ENCODE measurements at regions not wholly inside any gene's neighbourhood (a gene's known extent, or its start where the extent isn't known, plus 50 kb on each side); places are given as distances from the start of the nearest gene placed in this dataset.
A peak's percentile ranks its signal among the peaks of the same experiment; 100 is the strongest.
"Not testable (repeated sequence)": the region's sequence is repeated elsewhere in the genome, so short reads cannot be mapped to it uniquely, and the experiment has no call there.

DNA sequence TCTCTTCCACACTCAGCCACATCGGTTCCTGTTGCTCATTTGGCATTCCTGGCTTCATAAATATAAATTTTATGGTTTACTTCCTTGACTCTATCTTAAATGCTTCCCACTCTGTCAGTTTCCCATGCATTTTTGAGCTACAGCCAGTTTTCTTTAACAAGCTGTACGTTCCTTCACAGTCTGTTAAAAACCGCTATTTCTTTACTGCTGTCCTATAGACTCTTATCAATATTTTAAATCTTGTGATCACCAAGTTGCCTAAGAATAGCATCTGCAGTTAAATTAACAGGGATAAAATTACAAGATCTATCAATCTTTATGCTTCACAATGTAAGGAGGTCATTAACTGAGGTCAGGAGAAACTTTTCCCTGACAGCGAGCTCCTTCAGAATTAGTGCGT lies 103.1 kb upstream of the RHOBTB1 start:
- DNase-seq: peak; percentile 59

DNA sequence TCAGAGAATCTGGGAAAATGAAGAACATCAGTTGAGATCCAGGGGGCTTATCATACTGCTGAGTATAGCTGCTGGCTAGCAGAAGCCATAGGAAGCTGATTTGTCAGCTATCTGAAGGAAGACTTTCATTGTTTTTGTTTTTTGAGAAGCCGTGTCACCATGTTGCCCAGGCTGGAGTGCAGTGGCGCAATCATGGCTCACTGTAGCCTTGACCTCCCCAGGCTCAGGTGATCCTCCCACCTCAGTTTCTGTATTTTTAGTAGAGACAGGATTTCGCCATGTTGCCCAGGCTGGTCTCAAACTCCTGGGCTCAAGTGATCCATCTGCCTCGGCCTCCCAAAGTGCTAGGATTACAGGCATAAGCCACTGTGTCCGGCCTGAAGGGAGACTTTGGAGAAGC lies 101.5 kb upstream of the RHOBTB1 start:
- not testable (repeated sequence) for DNase-seq

DNA sequence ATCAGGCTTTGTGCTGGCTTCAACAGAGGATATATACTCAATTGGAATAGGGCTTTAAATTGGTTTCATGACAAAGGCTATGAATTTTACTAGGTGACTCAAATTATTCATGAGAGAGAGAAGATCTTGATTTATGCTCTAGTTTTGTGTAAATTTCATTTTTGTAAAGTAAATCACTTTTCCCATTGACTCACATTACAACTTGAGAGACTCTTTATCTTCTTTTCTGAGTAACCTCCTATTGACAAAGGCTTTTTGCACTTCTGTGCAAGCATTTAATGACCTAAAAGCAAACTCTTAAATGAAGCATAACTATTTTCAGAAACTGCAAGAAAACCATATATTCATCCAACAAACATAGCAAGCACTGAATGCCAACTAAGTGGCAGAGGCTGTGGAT lies 98.5 kb upstream of the RHOBTB1 start:
- DNase-seq: no peak

DNA sequence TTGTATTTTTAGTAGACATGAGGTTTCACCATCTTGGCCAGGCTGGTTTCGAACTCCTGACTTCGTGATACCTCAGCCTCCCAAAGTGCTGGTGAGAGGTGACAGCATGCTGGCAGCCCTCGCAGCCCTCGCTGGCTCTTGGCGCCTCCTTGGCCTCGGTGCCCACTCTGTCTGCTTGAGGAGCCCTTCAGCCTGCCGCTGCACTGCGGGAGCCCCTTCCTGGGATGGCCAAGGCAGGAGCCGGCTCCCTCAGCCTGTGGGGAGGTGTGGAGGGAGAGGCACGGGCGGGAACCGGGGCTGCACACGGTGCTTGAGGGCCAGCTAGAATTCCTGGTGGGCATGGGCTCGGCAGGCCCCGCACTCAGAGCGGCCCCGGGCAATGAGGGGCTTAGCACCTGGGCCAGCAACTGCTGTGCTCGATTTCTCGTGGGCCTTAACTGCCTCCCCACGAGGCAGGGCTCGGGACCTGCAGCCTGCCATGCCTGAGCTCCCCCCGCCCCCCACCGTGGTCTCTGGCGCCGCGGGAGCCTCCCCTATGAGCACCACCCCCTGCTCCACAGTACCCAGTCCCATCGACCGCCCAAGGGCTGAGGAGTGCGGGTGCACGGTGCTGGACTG lies 96.5 kb upstream of the RHOBTB1 start:
- no peak for DNase-seq

DNA sequence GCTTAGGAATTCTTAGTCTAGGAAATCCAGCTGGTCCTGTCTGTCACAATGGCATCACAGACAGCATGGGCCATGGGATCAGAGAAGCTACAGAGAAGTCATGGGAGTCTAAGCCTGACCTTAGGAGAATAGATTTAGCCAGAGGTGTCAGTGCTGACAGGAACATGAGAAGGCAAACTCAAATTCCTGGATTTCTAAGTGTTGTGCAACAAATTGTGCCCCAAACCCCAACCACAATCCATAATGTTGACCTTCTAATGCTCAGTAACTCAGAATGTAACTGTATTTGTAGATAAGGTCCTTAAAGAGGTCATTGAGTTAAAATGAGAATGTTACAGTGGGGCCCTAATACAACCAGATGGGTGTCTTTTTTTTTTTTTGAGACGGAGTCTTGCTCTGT lies 95.9 kb upstream of the RHOBTB1 start:
- no peak for DNase-seq

DNA sequence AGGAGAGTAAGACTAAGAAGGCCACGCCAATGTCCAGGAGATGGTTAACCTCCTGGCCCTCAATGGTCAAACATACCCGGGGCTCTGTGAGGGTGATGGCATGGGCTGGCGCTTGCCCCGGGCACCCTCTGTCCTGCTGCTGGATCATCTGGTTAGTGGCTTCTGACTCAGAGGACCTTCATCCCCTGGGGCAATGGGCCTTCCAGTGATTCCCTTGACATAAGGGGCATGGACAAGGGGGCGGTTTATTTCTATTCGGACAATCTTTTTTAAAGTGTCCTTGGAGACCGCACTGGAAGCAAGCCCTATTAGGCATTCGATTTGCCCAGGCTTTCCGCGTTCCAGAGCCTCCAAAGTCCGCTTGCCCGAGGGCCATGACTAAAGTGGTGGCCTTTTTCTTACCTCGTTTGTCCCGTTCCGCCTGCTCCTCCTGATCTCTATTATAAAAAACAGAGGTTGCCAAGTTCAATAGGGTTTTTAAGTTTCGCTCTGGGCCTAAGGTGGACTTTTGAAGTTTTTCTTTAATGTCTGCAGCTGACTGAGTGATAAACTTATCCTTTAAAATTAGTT lies 93.4 kb upstream of the RHOBTB1 start:
- DNase-seq: not testable (repeated sequence)

DNA sequence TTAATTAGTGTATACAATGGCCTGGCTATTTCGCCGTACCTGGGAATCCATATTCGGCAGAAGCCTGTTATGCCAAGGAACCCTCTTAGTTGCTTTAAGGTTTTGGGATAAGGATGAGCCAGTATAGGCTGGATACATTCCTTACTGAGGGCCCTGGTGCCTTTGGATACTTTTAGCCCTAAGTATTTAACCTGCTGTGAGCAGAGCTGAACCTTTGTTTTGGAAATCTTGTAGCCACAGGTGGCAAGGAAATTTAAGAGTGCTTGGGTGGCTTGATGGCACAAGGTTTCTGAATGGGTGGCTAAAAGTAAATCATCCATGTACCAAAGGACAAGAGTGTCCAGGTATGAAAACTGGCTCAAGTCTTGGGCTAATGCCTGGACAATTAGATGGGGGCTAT lies 92.2 kb upstream of the RHOBTB1 start:
- DNase-seq: not testable (repeated sequence)

DNA sequence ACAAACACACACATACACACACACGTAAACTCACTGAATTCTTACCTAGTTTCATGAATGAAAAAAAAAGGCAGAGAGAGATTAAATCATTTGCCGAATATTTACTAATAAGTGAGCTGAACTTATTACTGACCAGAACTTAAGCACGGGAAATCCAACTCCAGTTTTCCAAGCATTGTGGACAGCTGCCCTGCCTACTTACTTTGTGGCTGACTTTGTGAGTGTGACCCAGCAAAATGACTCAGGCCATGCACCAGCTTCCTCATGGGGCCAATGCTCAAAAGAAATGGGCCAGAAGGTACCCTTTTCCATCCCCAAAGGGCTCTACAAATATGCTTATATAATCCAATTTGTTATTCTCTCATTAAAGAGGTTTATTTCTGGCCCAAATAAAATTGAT lies 87.4 kb upstream of the RHOBTB1 start:
- DNase-seq: no peak

DNA sequence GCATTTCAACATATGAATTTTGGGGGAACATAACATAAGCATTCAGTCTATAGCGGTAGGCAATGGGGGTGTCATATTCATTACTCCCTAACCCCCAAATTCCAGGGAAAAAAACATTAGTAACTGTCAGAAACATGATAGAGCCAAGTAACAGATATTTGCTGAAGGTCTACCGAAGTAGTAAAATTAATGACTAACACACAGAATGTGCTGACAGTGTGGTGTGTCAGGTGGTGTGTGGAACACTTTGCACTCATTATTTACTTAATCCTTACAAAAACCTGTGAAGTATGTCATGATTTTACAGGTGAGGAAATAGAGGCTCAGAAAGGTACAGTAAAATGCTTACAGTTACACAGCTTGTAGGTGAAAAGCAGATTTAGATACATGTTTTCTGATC lies 85.4 kb upstream of the RHOBTB1 start:
- DNase-seq: no peak

DNA sequence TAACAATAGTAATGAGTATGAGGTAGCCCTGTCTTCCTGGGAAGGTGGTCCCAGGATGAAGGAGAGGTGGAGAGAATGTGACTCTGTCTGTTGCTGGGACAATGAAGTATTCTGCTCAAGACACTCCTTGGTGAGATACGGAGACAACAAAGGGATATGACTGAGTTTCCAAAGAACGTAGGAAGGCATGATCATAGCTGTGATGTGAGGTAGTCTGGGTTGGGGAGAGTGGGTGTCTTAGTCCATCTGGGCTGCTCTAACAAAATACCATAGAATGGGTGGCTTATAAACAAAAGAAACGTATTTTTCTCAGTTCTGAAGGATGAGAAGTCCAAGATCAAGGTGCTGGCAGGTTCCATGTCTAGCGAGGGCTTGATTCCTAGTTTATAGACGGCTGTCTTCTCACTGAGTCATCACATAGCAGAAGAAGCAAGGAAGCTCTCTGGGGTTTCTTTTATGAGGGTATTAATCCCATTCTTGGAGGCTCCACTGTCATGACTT lies 84.9 kb upstream of the RHOBTB1 start:
- DNase-seq: no peak

DNA sequence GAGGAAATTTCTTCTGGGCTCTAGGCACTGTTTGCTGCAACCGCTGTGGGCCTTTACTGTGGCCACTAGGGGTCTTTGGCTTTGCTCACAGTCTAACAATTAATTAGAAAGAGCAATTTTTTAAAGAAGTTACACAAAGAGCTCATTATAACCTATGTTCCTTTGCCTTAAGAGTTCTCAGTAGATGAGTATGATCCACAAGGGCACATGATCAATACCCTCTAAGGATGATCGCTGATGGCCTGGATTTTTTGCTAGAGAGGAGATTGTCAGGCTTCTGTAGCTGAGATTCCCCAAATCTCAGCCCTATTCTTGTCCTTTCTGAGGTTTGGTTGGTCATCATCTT lies 80.8 kb upstream of the RHOBTB1 start:
- DNase-seq: no peak

DNA sequence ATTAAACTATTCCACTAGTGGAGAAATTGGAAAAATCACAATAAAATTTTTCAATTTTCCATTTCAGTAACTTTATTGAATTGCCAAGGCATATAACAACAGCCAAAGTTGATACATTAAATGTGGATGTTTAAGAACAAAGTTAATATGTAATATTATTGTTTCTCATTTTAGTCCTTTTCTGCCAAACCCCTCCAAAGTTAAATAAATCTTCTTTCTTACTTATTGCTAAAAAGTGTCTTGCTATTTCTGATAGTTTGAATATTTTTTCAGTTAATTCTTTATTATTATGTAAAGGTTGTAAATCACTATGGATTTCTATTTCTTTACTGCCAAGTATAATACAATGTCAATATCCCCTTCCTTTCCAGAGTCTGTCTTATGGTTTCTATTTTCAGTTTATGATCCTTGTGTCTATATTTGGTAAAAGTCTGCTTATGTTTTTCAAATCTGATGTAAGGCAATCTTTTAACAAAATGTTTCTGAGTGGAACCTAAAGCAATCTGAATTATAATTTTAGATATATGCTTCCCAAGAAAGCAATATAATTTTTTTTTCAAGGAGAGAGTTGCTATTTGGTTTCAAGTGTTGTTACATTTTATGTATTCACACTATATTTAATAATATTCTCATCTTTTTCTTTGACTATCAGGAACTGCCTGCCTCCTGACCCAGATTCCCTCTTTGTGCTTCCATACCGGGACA lies 80.3 kb upstream of the RHOBTB1 start:
- DNase-seq: no peak

DNA sequence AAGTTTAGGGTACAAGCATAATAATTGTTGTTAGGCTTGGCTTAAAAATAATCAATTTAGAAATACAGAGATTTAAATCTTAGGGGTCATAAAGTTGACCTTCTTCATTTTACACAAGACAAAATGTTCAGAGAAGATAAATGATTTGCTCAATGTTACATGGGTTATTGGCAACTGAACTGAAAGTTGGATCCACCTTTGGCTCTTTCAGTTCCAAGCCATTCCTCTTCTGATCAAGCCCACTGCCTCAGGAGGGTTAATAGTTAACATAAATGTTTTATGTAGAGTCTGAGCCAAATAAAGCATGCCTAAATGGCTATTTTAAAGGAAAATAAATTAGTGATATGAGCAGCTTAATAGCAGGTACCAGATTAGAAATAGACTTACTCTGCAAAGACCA lies 79.1 kb upstream of the RHOBTB1 start:
- DNase-seq: no peak

DNA sequence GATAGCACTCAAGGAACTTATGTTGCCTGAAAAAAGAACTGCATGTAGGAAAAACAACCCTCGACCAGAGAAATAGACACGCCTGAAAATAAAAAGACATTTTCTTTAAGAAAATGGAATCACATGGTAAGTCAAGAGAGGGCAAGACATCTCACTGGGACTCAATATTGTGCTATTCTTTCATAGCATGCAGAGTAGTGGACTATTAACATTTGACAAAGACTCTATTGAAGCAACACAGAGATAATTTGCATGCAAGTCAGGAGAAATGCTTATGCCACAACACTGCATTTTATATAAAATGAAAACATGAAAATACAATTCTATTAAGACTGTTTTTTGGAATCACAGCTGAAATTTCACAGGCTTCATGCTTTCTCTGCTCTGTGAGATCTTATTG lies 77.9 kb upstream of the RHOBTB1 start:
- DNase-seq: no peak

DNA sequence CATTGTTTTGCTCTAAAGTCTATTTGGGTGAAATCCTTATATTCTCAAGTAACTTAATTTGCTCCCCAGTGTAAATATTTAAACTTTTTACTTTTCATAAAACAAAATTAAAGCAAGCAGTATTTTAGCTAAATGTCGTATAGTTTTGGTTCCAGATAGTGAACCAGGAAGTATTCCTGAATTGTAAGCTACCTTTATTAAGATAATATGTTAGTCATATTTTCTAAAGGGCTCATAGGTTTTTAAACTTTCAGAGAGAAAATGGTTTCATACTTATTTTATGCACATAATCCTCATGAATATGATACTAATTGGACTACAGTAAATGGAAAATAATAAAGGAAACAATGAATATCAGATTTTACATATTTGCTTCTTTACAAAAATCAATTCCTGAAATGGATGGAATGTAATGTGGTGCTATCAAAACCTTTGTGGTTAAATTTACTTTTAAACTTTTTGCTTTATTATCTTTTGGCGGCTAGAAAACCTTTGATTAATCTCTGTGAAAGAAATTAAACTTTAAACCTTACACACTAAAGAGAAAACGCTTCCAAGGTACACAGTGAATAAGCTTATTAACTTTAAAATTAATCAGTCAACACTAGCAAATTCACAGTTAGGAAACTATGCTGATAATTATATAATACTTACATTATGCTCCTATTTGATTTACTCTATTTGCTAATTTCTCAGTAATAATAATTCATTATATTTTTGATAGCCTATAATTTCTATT lies 76.6 kb upstream of the RHOBTB1 start:
- no peak for DNase-seq

DNA sequence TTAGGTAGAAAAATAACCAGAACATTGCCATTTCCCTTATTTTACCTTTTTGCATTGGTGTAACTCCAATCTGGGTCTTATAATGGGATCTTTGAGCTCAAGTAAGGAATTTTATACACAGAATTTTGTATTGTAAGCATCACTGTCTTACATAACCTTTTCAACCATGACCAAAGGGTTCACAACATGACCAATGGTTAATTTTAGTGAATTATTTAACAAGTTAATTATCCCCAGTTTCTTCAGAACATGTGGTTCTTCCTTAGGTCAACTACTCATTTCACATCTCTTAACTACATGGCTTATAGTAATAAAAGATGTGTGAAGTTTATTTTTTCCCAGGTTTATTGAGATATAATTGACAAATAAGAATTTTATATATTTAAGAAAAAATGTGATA lies 74.2 kb upstream of the RHOBTB1 start:
- no peak for DNase-seq

DNA sequence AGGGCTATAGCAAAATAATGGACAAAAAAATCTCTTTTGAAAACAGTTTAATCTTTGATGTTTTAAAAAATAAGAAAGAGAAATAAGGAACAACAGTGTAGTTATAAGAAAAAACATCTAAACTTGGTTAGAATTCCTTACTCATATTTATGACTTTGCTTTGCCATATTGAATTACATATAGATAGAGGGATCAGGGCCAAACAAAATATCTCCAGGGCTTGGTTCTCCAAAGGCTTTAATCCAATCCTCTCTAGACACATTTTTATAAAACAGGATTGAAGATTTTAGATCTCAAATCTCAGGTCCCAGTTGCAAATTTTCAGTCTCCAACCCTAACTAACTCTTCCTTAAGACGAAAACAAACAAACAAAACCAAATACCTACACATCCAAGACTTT lies 72.6 kb upstream of the RHOBTB1 start:
- DNase-seq: no peak

DNA sequence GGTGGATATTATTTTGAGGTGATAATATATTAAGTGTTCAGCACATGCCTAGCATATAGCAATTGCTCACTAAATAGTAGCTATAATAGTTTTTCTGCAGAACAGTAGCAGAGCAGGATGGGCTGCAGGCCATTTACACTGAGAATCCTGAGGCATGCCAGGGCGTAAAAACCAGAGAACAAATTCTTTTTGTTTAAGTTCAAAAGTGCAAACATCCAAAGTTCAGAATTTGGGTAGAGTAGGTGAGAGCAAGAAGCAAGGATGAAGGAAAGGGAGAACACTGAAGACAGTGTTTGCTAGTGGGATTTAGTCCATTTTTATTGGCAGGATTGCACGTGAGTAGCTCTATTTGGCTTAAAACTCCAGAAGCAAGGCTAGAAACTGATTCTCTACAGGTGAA lies 72.0 kb upstream of the RHOBTB1 start:
- no peak for DNase-seq

DNA sequence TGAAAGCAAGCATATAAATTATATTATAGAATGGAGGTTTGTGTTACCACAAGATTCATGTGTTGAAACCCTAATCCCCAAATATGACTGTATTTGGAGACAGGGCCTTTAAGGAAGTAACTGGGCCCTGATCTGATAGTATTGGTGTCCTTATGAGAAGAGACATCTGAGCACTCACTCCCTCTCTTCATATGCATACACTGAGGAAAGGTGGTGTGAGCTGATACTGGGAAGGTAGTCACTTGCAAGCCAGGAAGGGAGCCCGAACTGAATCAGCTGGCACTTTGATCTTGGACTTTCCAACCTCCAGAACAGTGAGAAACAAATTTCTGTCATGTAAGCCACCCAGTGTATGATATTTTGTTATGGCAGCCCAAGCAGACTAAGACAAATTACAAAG lies 66.9 kb upstream of the RHOBTB1 start:
- no peak for DNase-seq

DNA sequence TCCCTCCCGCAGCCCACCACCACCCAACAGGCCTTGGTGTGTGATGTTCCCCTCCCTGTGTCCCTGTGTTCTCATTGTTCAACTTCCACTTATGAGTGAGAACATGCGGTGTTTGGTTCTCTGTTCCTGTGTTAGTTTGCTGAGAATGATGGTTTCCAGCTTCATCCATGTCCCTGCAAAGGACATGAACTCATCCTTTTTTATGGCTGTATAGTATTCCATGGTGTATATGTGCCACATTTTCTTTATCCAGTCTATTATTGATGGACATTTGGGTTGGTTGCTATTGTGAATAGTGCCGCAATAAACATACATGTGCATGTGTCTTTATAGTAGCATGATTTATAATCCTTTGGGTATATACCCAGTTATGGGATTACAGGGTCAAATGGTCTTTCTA lies 59.1 kb upstream of the RHOBTB1 start:
- not testable (repeated sequence) for DNase-seq

DNA sequence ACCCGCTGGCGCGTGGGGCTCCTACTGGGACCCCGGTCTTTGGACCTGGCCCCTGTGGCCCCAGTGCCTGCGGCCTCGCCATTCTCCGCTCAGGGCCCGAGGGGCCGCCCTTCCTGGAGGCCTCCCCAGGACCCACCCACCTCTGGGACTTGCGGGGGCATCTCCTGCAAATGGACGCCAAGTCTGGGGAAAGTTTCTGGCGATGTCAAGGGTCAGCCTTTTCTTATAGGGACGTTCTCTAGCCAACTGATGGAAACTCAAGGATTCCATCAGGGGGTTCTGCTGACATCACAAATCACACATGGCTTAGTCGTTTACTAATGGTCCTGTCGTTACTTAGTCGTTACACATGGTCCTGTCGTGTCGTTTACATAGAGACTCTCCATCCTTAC lies 57.7 kb upstream of the RHOBTB1 start:
- DNase-seq: no peak

DNA sequence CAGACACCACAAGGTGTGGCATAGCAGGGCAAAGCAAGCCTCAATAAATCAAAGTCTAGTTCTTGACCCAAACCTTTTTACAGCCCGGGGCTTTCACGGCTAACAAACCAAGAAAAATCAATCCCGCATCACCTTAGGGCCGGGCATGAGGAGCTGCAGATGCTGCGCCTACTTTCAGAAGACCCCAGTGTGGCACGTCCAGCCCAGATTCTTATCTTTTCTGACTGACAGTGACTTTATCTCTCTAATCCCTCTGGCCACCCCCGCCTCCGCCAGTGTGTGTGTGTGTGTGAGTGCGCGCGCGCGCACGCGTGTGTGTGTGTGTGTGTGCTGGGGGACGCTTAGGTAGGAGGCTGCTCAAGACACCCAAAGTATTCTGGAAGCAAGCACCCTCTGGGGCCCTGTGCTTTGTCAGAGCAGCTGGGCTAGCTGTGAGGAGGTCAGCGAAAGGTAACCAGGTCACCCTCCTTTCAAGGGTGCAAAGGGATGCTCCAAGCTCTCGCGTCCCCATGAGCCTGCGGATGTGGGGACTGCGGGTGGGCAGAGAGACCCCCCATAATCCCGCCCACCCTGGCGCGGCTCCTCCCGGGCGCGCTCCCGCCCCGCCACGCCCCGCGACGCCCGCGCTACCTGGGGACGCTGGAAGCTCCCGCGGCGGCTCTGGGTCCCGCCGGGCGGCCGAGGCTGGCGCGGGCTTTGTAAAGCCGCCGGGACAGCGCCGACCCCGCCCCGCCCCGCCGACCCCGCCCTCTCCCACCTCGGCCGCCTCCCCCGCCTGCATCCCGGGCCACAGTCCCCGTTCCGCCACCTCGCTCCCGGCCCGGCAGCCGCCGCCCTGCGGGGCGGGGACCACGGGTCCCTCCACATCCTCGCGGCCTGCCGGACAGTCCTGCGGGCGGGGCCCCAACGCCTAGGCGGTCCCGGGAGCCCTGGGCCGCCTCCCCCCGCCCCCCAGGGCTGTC lies 57.1 kb upstream of the RHOBTB1 start:
- peak; percentile 57 for DNase-seq
